ENCODE measurements at regions not wholly inside any gene's neighbourhood (a gene's known extent, or its start where the extent isn't known, plus 50 kb on each side); places are given as distances from the start of the nearest gene placed in this dataset.

GRCh38 chr5:124160265-124160664 lies 586.2 kb downstream of the ZNF608 start:
- Histone ChIP-seq H3K36me3 (ENCODE audit: control insufficient read depth in 2 of 2, insufficient read depth in 2 of 2, low read length in 2 of 2) (no peaks in the 10 kb centered on the region), H3K9ac (ENCODE audit: low read length in 2 of 2) (no peak overlapping the region), H3K9me3 (ENCODE audit: control insufficient read depth in 2 of 2, low read length in 2 of 2) (no peaks in the 10 kb centered on the region), H3K27me3 (ENCODE audit: control insufficient read depth in 1 of 2, insufficient read depth in 2 of 2, low read length in 2 of 2) (no peaks in the 10 kb centered on the region), H3K4me1 (ENCODE audit: control insufficient read depth, insufficient read depth, low read length) (peaks cover 2% of the 10 kb centered on the region), H3K27ac (ENCODE audit: low read length) (no peak overlapping the region), H3K4me3 (ENCODE audit: low read length in 2 of 2) (no peak overlapping the region)

- Histone ChIP-seq H3K27ac (ENCODE audit: low read length) (no peak overlapping the region), H3K36me3 (ENCODE audit: control insufficient read depth in 2 of 2, insufficient read depth in 2 of 2, low read length in 2 of 2) (no peaks in the 10 kb centered on the region), H3K4me1 (ENCODE audit: control insufficient read depth, insufficient read depth, low read length) (peaks cover 2% of the 10 kb centered on the region), H3K9ac (ENCODE audit: low read length in 2 of 2) (no peak overlapping the region), H3K27me3 (ENCODE audit: control insufficient read depth in 1 of 2, insufficient read depth in 2 of 2, low read length in 2 of 2) (no peaks in the 10 kb centered on the region), H3K4me3 (ENCODE audit: low read length in 2 of 2) (peak overlapping the region in 1 of 2 donors; percentile 3), H3K9me3 (ENCODE audit: control insufficient read depth in 2 of 2, low read length in 2 of 2) (peaks cover 0 to 3% of the 10 kb centered on the region in 2 donors)
Measured at GRCh38 chr5:124157320-124157719, 589.1 kb downstream of the ZNF608 start.

GRCh38 chr5:124156415-124156996 lies 589.9 kb downstream of the ZNF608 start:
- no peak overlapping the region for H3K27ac ChIP-seq (ENCODE audit: low read length)
- peaks cover 2% of the 10 kb centered on the region for H3K4me1 ChIP-seq (ENCODE audit: control insufficient read depth, insufficient read depth, low read length)
- no peak overlapping the region for H3K4me3 ChIP-seq (ENCODE audit: low read length in 2 of 2)
- H3K27me3 ChIP-seq (ENCODE audit: control insufficient read depth in 1 of 2, insufficient read depth in 2 of 2, low read length in 2 of 2), result no peaks in the 10 kb centered on the region
- no peaks in the 10 kb centered on the region for H3K36me3 ChIP-seq (ENCODE audit: control insufficient read depth in 2 of 2, insufficient read depth in 2 of 2, low read length in 2 of 2)
- peaks cover 0 to 3% of the 10 kb centered on the region in 2 donors for H3K9me3 ChIP-seq (ENCODE audit: control insufficient read depth in 2 of 2, low read length in 2 of 2)
- no peak overlapping the region for H3K9ac ChIP-seq (ENCODE audit: low read length in 2 of 2)

- Histone ChIP-seq H3K9ac (ENCODE audit: low read length in 2 of 2) (no peak overlapping the region), H3K36me3 (ENCODE audit: control insufficient read depth in 2 of 2, insufficient read depth in 2 of 2, low read length in 2 of 2) (no peaks in the 10 kb centered on the region), H3K4me1 (ENCODE audit: control insufficient read depth, insufficient read depth, low read length) (peaks cover 2% of the 10 kb centered on the region), H3K27ac (ENCODE audit: low read length) (no peak overlapping the region), H3K9me3 (ENCODE audit: control insufficient read depth in 2 of 2, low read length in 2 of 2) (peaks cover 0 to 3% of the 10 kb centered on the region in 2 donors), H3K4me3 (ENCODE audit: low read length in 2 of 2) (no peak overlapping the region), H3K27me3 (ENCODE audit: control insufficient read depth in 1 of 2, insufficient read depth in 2 of 2, low read length in 2 of 2) (no peaks in the 10 kb centered on the region)
Measured at GRCh38 chr5:124154714-124155113, 591.7 kb downstream of the ZNF608 start.

GRCh38 chr5:124153588-124153987 lies 592.9 kb downstream of the ZNF608 start:
- no peaks in the 10 kb centered on the region for H3K36me3 ChIP-seq (ENCODE audit: control insufficient read depth in 2 of 2, insufficient read depth in 2 of 2, low read length in 2 of 2)
- no peak overlapping the region for H3K9ac ChIP-seq (ENCODE audit: low read length in 2 of 2)
- H3K4me1 ChIP-seq (ENCODE audit: control insufficient read depth, insufficient read depth, low read length), result peaks cover 2% of the 10 kb centered on the region
- H3K27me3 ChIP-seq (ENCODE audit: control insufficient read depth in 1 of 2, insufficient read depth in 2 of 2, low read length in 2 of 2), result no peaks in the 10 kb centered on the region
- no peak overlapping the region for H3K4me3 ChIP-seq (ENCODE audit: low read length in 2 of 2)
- H3K9me3 ChIP-seq (ENCODE audit: control insufficient read depth in 2 of 2, low read length in 2 of 2), result peaks cover 0 to 3% of the 10 kb centered on the region in 2 donors
- no peak overlapping the region for H3K27ac ChIP-seq (ENCODE audit: low read length)

GRCh38 chr5:124148574-124148973 lies 597.9 kb downstream of the ZNF608 start:
- Histone ChIP-seq H3K36me3 (ENCODE audit: control insufficient read depth in 2 of 2, insufficient read depth in 2 of 2, low read length in 2 of 2) (no peaks in the 10 kb centered on the region), H3K9ac (ENCODE audit: low read length in 2 of 2) (no peak overlapping the region), H3K4me3 (ENCODE audit: low read length in 2 of 2) (no peak overlapping the region), H3K9me3 (ENCODE audit: control insufficient read depth in 2 of 2, low read length in 2 of 2) (no peaks in the 10 kb centered on the region), H3K27ac (ENCODE audit: low read length) (no peak overlapping the region), H3K4me1 (ENCODE audit: control insufficient read depth, insufficient read depth, low read length) (no peaks in the 10 kb centered on the region), H3K27me3 (ENCODE audit: control insufficient read depth in 1 of 2, insufficient read depth in 2 of 2, low read length in 2 of 2) (no peaks in the 10 kb centered on the region)

GRCh38 chr5:124140060-124140459 lies 606.4 kb downstream of the ZNF608 start:
- Histone ChIP-seq H3K9ac (ENCODE audit: low read length in 2 of 2) (no peak overlapping the region), H3K9me3 (ENCODE audit: control insufficient read depth in 2 of 2, low read length in 2 of 2) (no peaks in the 10 kb centered on the region), H3K27ac (ENCODE audit: low read length) (no peak overlapping the region), H3K4me3 (ENCODE audit: low read length in 2 of 2) (no peak overlapping the region), H3K36me3 (ENCODE audit: control insufficient read depth in 2 of 2, insufficient read depth in 2 of 2, low read length in 2 of 2) (no peaks in the 10 kb centered on the region), H3K4me1 (ENCODE audit: control insufficient read depth, insufficient read depth, low read length) (no peaks in the 10 kb centered on the region), H3K27me3 (ENCODE audit: control insufficient read depth in 1 of 2, insufficient read depth in 2 of 2, low read length in 2 of 2) (no peaks in the 10 kb centered on the region)

- no peaks in the 10 kb centered on the region for H3K27me3 ChIP-seq (ENCODE audit: control insufficient read depth in 1 of 2, insufficient read depth in 2 of 2, low read length in 2 of 2)
- no peak overlapping the region for H3K9ac ChIP-seq (ENCODE audit: low read length in 2 of 2)
- H3K27ac ChIP-seq (ENCODE audit: low read length), result no peak overlapping the region
- no peaks in the 10 kb centered on the region for H3K9me3 ChIP-seq (ENCODE audit: control insufficient read depth in 2 of 2, low read length in 2 of 2)
- no peaks in the 10 kb centered on the region for H3K4me1 ChIP-seq (ENCODE audit: control insufficient read depth, insufficient read depth, low read length)
- no peaks in the 10 kb centered on the region for H3K36me3 ChIP-seq (ENCODE audit: control insufficient read depth in 2 of 2, insufficient read depth in 2 of 2, low read length in 2 of 2)
- H3K4me3 ChIP-seq (ENCODE audit: low read length in 2 of 2), result no peak overlapping the region
Measured at GRCh38 chr5:124139477-124139876, 607.0 kb downstream of the ZNF608 start.

GRCh38 chr5:124136609-124137008 lies 609.8 kb downstream of the ZNF608 start:
- Histone ChIP-seq H3K4me1 (ENCODE audit: control insufficient read depth, insufficient read depth, low read length) (no peaks in the 10 kb centered on the region), H3K27me3 (ENCODE audit: control insufficient read depth in 1 of 2, insufficient read depth in 2 of 2, low read length in 2 of 2) (no peaks in the 10 kb centered on the region), H3K9me3 (ENCODE audit: control insufficient read depth in 2 of 2, low read length in 2 of 2) (no peaks in the 10 kb centered on the region), H3K9ac (ENCODE audit: low read length in 2 of 2) (no peak overlapping the region), H3K36me3 (ENCODE audit: control insufficient read depth in 2 of 2, insufficient read depth in 2 of 2, low read length in 2 of 2) (no peaks in the 10 kb centered on the region), H3K27ac (ENCODE audit: low read length) (no peak overlapping the region), H3K4me3 (ENCODE audit: low read length in 2 of 2) (no peak overlapping the region)

- no peak overlapping the region for H3K9ac ChIP-seq (ENCODE audit: low read length in 2 of 2)
- H3K9me3 ChIP-seq (ENCODE audit: control insufficient read depth in 2 of 2, low read length in 2 of 2), result no peaks in the 10 kb centered on the region
- H3K36me3 ChIP-seq (ENCODE audit: control insufficient read depth in 2 of 2, insufficient read depth in 2 of 2, low read length in 2 of 2), result no peaks in the 10 kb centered on the region
- H3K4me3 ChIP-seq (ENCODE audit: low read length in 2 of 2), result no peak overlapping the region
- no peak overlapping the region for H3K27ac ChIP-seq (ENCODE audit: low read length)
- H3K4me1 ChIP-seq (ENCODE audit: control insufficient read depth, insufficient read depth, low read length), result no peaks in the 10 kb centered on the region
- H3K27me3 ChIP-seq (ENCODE audit: control insufficient read depth in 1 of 2, insufficient read depth in 2 of 2, low read length in 2 of 2), result no peaks in the 10 kb centered on the region
Measured at GRCh38 chr5:124134941-124135340, 611.5 kb downstream of the ZNF608 start.

- Histone ChIP-seq H3K9me3 (ENCODE audit: control insufficient read depth in 2 of 2, low read length in 2 of 2) (no peaks in the 10 kb centered on the region), H3K36me3 (ENCODE audit: control insufficient read depth in 2 of 2, insufficient read depth in 2 of 2, low read length in 2 of 2) (no peaks in the 10 kb centered on the region), H3K4me3 (ENCODE audit: low read length in 2 of 2) (no peak overlapping the region), H3K27ac (ENCODE audit: low read length) (no peak overlapping the region), H3K27me3 (ENCODE audit: control insufficient read depth in 1 of 2, insufficient read depth in 2 of 2, low read length in 2 of 2) (no peaks in the 10 kb centered on the region), H3K9ac (ENCODE audit: low read length in 2 of 2) (no peak overlapping the region), H3K4me1 (ENCODE audit: control insufficient read depth, insufficient read depth, low read length) (no peaks in the 10 kb centered on the region)
Measured at GRCh38 chr5:124133406-124133805, 613.0 kb downstream of the ZNF608 start.

Data from stomach smooth muscle (tissue), 2 donors.